GM12878 (cell line): ENCODE measurements at regions not wholly inside any gene's neighbourhood (a gene's known extent, or its start where the extent isn't known, plus 50 kb on each side); places are given as distances from the start of the nearest gene placed in this dataset.

Source experiments
- CEBPB ChIP-seq, 2 experiments: fragments of 150-350 bp in 1 of 2; IDR thresholded peaks; 2 replicates each; pipeline ENCODE4 v1.6.1; 2012 to 2014; ENCODE audit warnings: low read depth in 2 of 2, low read length in 2 of 2, borderline replicate concordance in 1 of 2, inconsistent platforms in 1 of 2
- EED ChIP-seq: sonication (generic); IDR thresholded peaks from 2 replicates; pipeline ENCODE4 v1.6.1; 2016; ENCODE audit warnings: antibody characterized with exemption, low read depth
- ESRRA ChIP-seq: IDR thresholded peaks from 2 replicates; pipeline ENCODE4 v1.6.1; 2012; ENCODE audit warnings: mild to moderate bottlenecking, low read length, improper control_type of control experiment
- GABPA ChIP-seq: IDR thresholded peaks from 2 replicates; pipeline ENCODE4 v1.6.1; 2014; ENCODE audit warnings: antibody characterized with exemption, low read depth, mild to moderate bottlenecking, inconsistent platforms
- IKZF2 ChIP-seq, 2 experiments: fragments of 450-650 bp; IDR thresholded peaks; 2 replicates each; pipeline ENCODE4 v1.6.1; 2017; ENCODE audit warnings: mild to moderate bottlenecking in 2 of 2, moderate library complexity in 2 of 2
- MEF2B ChIP-seq: fragments of 450-650 bp; IDR thresholded peaks from 2 replicates; pipeline ENCODE4 v1.6.1; 2018; ENCODE audit warnings: mild to moderate bottlenecking, moderate library complexity; ENCODE audit not compliant: partially characterized antibody, poor library complexity, severe bottlenecking
- MYB ChIP-seq: fragments of 150-350 bp; IDR thresholded peaks from 2 replicates; pipeline ENCODE4 v1.6.1; 2014; ENCODE audit warnings: mild to moderate bottlenecking, low read depth, low read length, borderline replicate concordance
- NFIC ChIP-seq: IDR thresholded peaks from 2 replicates; pipeline ENCODE4 v1.6.1; 2012; ENCODE audit warnings: low read depth, mild to moderate bottlenecking, inconsistent platforms, low read length, moderate library complexity
- NR2F1 ChIP-seq: fragments of 450-650 bp; conservative IDR thresholded peaks from 2 replicates; pipeline ENCODE4 v1.6.1; 2017; ENCODE audit warnings: mild to moderate bottlenecking
- RCOR1 ChIP-seq: conservative IDR thresholded peaks from 2 replicates; pipeline ENCODE4 v1.6.1; 2012; ENCODE audit warnings: low read depth, low read length, improper control_type of control experiment
- RUNX3 ChIP-seq: IDR thresholded peaks from 2 replicates; pipeline ENCODE4 v1.6.1; 2012; ENCODE audit warnings: low read length, inconsistent platforms
- SMC3 ChIP-seq: IDR thresholded peaks from 2 replicates; pipeline ENCODE4 v1.6.1; 2011; ENCODE audit warnings: low read length, improper control_type of control experiment, borderline replicate concordance
- ZNF217 ChIP-seq: fragments of 450-650 bp; IDR thresholded peaks from 2 replicates; pipeline ENCODE4 v1.6.1; 2017; ENCODE audit warnings: antibody characterized with exemption, mild to moderate bottlenecking
- TF ChIP-seq, protein P1 (sequence below): IDR thresholded peaks from 2 replicates; pipeline ENCODE4 v1.6.1; 2012; ENCODE audit warnings: low read length, inconsistent platforms
- TF ChIP-seq, protein P2 (sequence below): fragments of 450-650 bp; IDR thresholded peaks from 2 replicates; pipeline ENCODE4 v1.6.1; 2017; ENCODE audit warnings: mild to moderate bottlenecking, low read depth, inconsistent platforms; ENCODE audit not compliant: poor library complexity, severe bottlenecking
- TF ChIP-seq, protein P3 (sequence below): IDR thresholded peaks from 2 replicates; pipeline ENCODE4 v1.6.1; 2011; ENCODE audit warnings: borderline replicate concordance, low read depth, mild to moderate bottlenecking, moderate library complexity, low read length; ENCODE audit not compliant: insufficient read depth, poor library complexity, severe bottlenecking
- TF ChIP-seq, protein P4 (sequence below): fragments of 450-650 bp; IDR thresholded peaks from 2 replicates; pipeline ENCODE4 v1.6.1; 2017; ENCODE audit warnings: mild to moderate bottlenecking, moderate library complexity

DNA sequence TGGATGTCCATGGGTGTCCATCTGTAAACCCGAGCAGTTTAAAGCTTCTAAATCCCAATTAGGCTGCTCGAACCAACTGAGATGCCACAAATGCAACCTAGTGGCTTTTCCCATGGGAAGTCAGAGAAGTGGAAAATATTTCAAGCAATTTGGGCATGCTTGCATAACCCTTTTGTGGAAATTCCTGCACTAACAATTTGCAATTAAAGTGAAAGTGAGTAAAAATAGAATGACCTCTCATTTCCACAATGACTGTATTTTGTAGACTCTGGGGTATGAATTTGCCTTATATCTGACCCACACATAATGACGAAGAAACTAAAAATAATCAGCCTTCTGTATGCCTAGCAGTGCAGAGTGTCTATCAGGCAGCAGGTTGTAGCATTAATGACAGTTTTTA is 91.8 kb upstream of the TSC22D1 start (continued):
- TF ChIP-seq NR2F1, result peak; percentile 95
- TF ChIP-seq ESRRA, result no peak
- TF ChIP-seq RUNX3, result peak; percentile 82
- TF ChIP-seq, protein P1, sequence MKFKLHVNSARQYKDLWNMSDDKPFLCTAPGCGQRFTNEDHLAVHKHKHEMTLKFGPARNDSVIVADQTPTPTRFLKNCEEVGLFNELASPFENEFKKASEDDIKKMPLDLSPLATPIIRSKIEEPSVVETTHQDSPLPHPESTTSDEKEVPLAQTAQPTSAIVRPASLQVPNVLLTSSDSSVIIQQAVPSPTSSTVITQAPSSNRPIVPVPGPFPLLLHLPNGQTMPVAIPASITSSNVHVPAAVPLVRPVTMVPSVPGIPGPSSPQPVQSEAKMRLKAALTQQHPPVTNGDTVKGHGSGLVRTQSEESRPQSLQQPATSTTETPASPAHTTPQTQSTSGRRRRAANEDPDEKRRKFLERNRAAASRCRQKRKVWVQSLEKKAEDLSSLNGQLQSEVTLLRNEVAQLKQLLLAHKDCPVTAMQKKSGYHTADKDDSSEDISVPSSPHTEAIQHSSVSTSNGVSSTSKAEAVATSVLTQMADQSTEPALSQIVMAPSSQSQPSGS, result peak; percentile 86
- peak; percentile 29; the same call in 1 of the 2 replicates for TF ChIP-seq GABPA
- TF ChIP-seq NFIC, result peak; percentile 88; the same call in 1 of the 2 replicates
- TF ChIP-seq ZNF217, result 0 out of 2 replicates have a peak, but pooled peaks have one; percentile 32
- TF ChIP-seq, protein P2, sequence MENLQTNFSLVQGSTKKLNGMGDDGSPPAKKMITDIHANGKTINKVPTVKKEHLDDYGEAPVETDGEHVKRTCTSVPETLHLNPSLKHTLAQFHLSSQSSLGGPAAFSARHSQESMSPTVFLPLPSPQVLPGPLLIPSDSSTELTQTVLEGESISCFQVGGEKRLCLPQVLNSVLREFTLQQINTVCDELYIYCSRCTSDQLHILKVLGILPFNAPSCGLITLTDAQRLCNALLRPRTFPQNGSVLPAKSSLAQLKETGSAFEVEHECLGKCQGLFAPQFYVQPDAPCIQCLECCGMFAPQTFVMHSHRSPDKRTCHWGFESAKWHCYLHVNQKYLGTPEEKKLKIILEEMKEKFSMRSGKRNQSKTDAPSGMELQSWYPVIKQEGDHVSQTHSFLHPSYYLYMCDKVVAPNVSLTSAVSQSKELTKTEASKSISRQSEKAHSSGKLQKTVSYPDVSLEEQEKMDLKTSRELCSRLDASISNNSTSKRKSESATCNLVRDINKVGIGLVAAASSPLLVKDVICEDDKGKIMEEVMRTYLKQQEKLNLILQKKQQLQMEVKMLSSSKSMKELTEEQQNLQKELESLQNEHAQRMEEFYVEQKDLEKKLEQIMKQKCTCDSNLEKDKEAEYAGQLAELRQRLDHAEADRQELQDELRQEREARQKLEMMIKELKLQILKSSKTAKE, result no peak
- no peak for TF ChIP-seq MYB
- no peak for TF ChIP-seq RCOR1
- TF ChIP-seq, protein P3, sequence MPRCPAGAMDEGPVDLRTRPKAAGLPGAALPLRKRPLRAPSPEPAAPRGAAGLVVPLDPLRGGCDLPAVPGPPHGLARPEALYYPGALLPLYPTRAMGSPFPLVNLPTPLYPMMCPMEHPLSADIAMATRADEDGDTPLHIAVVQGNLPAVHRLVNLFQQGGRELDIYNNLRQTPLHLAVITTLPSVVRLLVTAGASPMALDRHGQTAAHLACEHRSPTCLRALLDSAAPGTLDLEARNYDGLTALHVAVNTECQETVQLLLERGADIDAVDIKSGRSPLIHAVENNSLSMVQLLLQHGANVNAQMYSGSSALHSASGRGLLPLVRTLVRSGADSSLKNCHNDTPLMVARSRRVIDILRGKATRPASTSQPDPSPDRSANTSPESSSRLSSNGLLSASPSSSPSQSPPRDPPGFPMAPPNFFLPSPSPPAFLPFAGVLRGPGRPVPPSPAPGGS, result peak; percentile 23
- peak; percentile 92 for TF ChIP-seq EED
- peak in 1 of 2 experiments; percentile 80; a peak in 1 of 4 replicates for TF ChIP-seq CEBPB (IDR thresholded peaks at IDR 0.05; ENCODE audit: borderline replicate concordance in 1 of 2, low read depth in 2 of 2, low read length in 2 of 2)
- TF ChIP-seq IKZF2 (IDR thresholded peaks at IDR 0.05), result peak; percentile 36 to 51; a peak in 2 of 4 replicates
- TF ChIP-seq, protein P4, sequence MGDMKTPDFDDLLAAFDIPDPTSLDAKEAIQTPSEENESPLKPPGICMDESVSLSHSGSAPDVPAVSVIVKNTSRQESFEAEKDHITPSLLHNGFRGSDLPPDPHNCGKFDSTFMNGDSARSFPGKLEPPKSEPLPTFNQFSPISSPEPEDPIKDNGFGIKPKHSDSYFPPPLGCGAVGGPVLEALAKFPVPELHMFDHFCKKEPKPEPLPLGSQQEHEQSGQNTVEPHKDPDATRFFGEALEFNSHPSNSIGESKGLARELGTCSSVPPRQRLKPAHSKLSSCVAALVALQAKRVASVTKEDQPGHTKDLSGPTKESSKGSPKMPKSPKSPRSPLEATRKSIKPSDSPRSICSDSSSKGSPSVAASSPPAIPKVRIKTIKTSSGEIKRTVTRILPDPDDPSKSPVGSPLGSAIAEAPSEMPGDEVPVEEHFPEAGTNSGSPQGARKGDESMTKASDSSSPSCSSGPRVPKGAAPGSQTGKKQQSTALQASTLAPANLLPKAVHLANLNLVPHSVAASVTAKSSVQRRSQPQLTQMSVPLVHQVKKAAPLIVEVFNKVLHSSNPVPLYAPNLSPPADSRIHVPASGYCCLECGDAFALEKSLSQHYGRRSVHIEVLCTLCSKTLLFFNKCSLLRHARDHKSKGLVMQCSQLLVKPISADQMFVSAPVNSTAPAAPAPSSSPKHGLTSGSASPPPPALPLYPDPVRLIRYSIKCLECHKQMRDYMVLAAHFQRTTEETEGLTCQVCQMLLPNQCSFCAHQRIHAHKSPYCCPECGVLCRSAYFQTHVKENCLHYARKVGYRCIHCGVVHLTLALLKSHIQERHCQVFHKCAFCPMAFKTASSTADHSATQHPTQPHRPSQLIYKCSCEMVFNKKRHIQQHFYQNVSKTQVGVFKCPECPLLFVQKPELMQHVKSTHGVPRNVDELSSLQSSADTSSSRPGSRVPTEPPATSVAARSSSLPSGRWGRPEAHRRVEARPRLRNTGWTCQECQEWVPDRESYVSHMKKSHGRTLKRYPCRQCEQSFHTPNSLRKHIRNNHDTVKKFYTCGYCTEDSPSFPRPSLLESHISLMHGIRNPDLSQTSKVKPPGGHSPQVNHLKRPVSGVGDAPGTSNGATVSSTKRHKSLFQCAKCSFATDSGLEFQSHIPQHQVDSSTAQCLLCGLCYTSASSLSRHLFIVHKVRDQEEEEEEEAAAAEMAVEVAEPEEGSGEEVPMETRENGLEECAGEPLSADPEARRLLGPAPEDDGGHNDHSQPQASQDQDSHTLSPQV, result no peak
- no peak for TF ChIP-seq SMC3
- peak; percentile 47 for TF ChIP-seq MEF2B
